ENCODE measurements at regions not wholly inside any gene's neighbourhood (a gene's known extent, or its start where the extent isn't known, plus 50 kb on each side); places are given as distances from the start of the nearest gene placed in this dataset.

DNA sequence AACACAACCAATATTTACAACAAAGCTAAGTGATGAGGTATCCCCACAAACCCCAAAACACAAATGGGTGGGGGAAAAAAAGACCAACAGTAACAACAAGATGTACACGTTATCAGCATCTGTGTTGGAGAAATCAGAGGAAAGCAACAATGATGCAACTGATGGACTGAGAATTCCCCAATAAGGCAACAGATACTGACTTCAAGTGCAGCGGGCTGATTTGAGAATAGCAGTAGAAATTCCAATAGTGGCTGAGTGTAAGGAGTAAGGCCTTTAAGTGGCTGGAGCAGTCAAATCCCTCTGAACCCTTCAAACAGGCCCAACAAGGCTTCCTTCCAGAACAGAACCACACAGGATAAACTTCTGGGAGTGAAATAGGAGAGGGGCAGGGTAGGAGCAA is 97.6 kb downstream of the TM2D1 start:
- Mint-ChIP-seq H3K4me3 (no peak overlapping the region), H3K36me3 (peaks cover 2% of the 10 kb centered on the region)

DNA sequence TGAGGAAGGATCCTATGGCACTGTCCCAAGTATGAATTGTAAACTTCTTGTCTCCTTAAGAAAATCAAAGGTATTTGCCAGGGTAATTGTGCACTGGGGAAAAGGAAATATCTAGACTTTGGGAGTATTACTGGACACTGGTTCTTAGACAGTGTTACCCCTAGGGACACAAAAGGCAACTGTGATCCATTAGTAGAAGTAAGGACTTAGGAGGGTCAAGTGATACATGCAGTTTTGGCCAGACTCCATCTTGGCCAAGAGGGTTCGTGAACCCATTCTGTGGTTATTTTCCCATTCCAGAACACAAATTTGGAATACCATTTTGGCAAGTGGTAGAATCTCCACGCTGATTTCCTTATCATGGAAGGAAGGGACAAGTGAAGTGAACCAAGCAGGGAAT is 98.1 kb downstream of the TM2D1 start:
- Mint-ChIP-seq H3K27ac (no peak overlapping the region), H3K36me3 (peaks cover 2% of the 10 kb centered on the region), H3K4me3 (no peak overlapping the region), H3K9me3 (peaks cover 10% of the 10 kb centered on the region), H3K27me3 (ENCODE audit: low read depth) (no peaks in the 10 kb centered on the region), H3K4me1 (peaks cover 3% of the 10 kb centered on the region)
- no peak for TF ChIP-seq CTCF (IDR thresholded peaks at IDR 0.05; ENCODE audit: unreplicated experiment)
- DNase-seq (ENCODE audit: low spot score in 2 of 2, unreplicated experiment in 2 of 2) = no peak

More for the DNA sequence above, 97.6 kb downstream of the TM2D1 start:
- Mint-ChIP-seq H3K27ac (no peak overlapping the region), H3K4me1 (no peaks in the 10 kb centered on the region), H3K9me3 (peaks cover 10% of the 10 kb centered on the region), H3K27me3 (ENCODE audit: low read depth) (no peaks in the 10 kb centered on the region)
- no peak for TF ChIP-seq CTCF (IDR thresholded peaks at IDR 0.05; ENCODE audit: unreplicated experiment)
- DNase-seq (ENCODE audit: low spot score in 2 of 2, unreplicated experiment in 2 of 2) = no peak

- no peak overlapping the region for H3K27ac Mint-ChIP-seq
Measured at GRCh38 chr1:61623852-61624251, 101.1 kb downstream of the TM2D1 start.

GRCh38 chr1:61620536-61620935 is 104.4 kb downstream of the TM2D1 start:
- no peak for DNase-seq (ENCODE audit: low spot score in 2 of 2, unreplicated experiment in 2 of 2)
- Mint-ChIP-seq H3K27me3 (ENCODE audit: low read depth) (no peaks in the 10 kb centered on the region), H3K27ac (peak overlapping the region; percentile 0), H3K9me3 (no peaks in the 10 kb centered on the region), H3K4me3 (no peak overlapping the region), H3K4me1 (peaks cover 35% of the 10 kb centered on the region), H3K36me3 (no peaks in the 10 kb centered on the region)
- TF ChIP-seq CTCF (IDR thresholded peaks at IDR 0.05; ENCODE audit: unreplicated experiment) = no peak

More at GRCh38 chr1:61623852-61624251, 101.1 kb downstream of the TM2D1 start:
- Mint-ChIP-seq H3K9me3 (peaks cover 5% of the 10 kb centered on the region), H3K36me3 (peaks cover 2% of the 10 kb centered on the region), H3K27me3 (ENCODE audit: low read depth) (no peaks in the 10 kb centered on the region), H3K4me3 (no peak overlapping the region), H3K4me1 (peaks cover 23% of the 10 kb centered on the region)
- no peak for TF ChIP-seq CTCF (IDR thresholded peaks at IDR 0.05; ENCODE audit: unreplicated experiment)
- DNase-seq (ENCODE audit: low spot score in 2 of 2, unreplicated experiment in 2 of 2) = no peak

GRCh38 chr1:61618755-61619154 is 106.2 kb downstream of the TM2D1 start:
- Mint-ChIP-seq H3K9me3 (no peaks in the 10 kb centered on the region), H3K27ac (peak overlapping the region; percentile 4), H3K4me1 (peaks cover 35% of the 10 kb centered on the region), H3K27me3 (ENCODE audit: low read depth) (no peaks in the 10 kb centered on the region), H3K36me3 (no peaks in the 10 kb centered on the region), H3K4me3 (no peak overlapping the region)
- DNase-seq (ENCODE audit: low spot score in 2 of 2, unreplicated experiment in 2 of 2) = no peak
- no peak for TF ChIP-seq CTCF (IDR thresholded peaks at IDR 0.05; ENCODE audit: unreplicated experiment)

DNA sequence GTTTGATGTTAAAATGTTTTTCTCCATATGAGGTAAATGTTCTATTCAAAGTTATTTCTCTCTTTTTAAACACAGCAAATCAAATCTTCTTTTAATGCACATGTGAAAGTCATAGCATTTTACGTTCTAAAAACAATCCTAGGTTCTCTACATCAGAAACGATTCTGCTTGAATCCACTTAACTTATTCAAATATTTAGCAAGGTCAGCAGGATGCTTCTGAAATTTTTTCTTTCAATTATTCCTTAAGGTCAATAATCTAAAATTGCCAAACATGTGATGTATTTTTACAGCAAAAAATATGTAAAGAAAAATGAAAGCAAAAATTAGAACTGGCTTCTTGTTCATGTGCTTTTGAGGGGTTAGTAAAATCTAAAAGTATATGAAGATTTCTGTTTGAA is 106.7 kb downstream of the TM2D1 start:
- peak overlapping the region; percentile 4 for H3K27ac Mint-ChIP-seq
- H3K4me1 Mint-ChIP-seq = peaks cover 35% of the 10 kb centered on the region
- no peak for DNase-seq (ENCODE audit: low spot score in 2 of 2, unreplicated experiment in 2 of 2)
- H3K4me3 Mint-ChIP-seq = no peak overlapping the region
- H3K36me3 Mint-ChIP-seq = no peaks in the 10 kb centered on the region
- no peaks in the 10 kb centered on the region for H3K9me3 Mint-ChIP-seq
- no peaks in the 10 kb centered on the region for H3K27me3 Mint-ChIP-seq (ENCODE audit: low read depth)
- no peak for TF ChIP-seq CTCF (IDR thresholded peaks at IDR 0.05; ENCODE audit: unreplicated experiment)

All from mesothelial cell of epicardium (in vitro differentiated cells).